Peyer's patch (tissue), 4 donors: ENCODE measurements at regions not wholly inside any gene's neighbourhood (a gene's known extent, or its start where the extent isn't known, plus 50 kb on each side); places are given as distances from the start of the nearest gene placed in this dataset.

Experiments
- DNase-seq, 3 donors: peaks; one replicate each; pipeline ENCODE4 v3.0.0-alpha.2; 2017 to 2019
- H3K27ac ChIP-seq, 4 donors: fragments of 200-600 bp; sonication (generic); one replicate each; pipeline ENCODE4 v1.5.1; 2016 to 2019
- H3K27me3 ChIP-seq, 2 donors: fragments of 200-600 bp; sonication (generic); one replicate each; pipeline ENCODE4 v1.5.1; 2019
- H3K36me3 ChIP-seq, 3 donors: fragments of 200-600 bp; sonication (generic); one replicate each; pipeline ENCODE4 v1.5.1; 2016 to 2019
- H3K4me1 ChIP-seq, 4 donors: fragments of 200-600 bp; sonication (generic); one replicate each; pipeline ENCODE4 v1.5.1; 2016 to 2019
- H3K4me3 ChIP-seq, 4 donors: fragments of 200-600 bp; sonication (generic); 1 replicate in 3 of 4; 2 replicates in 1 of 4; pipeline ENCODE4 v1.5.1; 2016 to 2019; ENCODE audit warnings: mild to moderate bottlenecking in 1 of 4
- H3K9me3 ChIP-seq, 4 donors: fragments of 200-600 bp; sonication (generic); one replicate each; pipeline ENCODE4 v1.5.1; 2016 to 2019; ENCODE audit warnings: mild to moderate bottlenecking in 1 of 4
- CTCF ChIP-seq, 6 experiments: fragments of 450-650 bp in 4 of 6; fragments of 200-600 bp in 2 of 6; sonication (generic) in 1 of 6; IDR thresholded peaks; one replicate each; pipeline ENCODE4 v1.5.1; 2017 to 2019; ENCODE audit warnings: antibody characterized with exemption in 6 of 6, mild to moderate bottlenecking in 3 of 6, moderate library complexity in 1 of 6
- POLR2A ChIP-seq, 2 donors: fragments of 450-650 bp; IDR thresholded peaks; one replicate each; pipeline ENCODE4 v1.5.1; 2017; ENCODE audit warnings: antibody characterized with exemption in 2 of 2, mild to moderate bottlenecking in 2 of 2, moderate library complexity in 2 of 2

DNA sequence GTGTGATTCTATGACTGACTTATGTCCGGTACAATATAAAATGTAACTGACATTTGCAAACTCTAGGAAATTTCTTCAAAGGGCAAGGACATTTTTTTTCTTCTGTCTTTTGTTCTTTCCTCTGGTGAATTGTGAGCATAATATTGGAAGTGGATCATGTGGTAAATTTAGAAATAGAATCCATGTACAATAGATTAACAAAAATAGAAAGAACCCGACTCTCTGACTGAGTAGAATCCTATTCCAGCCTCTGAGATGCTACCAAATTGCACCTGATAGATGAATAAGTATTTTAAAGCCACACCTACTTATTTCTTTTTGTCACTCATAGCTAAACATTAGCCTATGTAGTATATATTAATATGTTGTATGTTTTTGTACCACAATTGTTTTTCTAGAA, 860.3 kb downstream of the LUZP2 start:
- H3K4me1 ChIP-seq: no peaks in the 10 kb centered on the region
- H3K9me3 ChIP-seq: no peaks in the 10 kb centered on the region
- no peak for DNase-seq
- no peak for TF ChIP-seq CTCF (IDR thresholded peaks at IDR 0.05)
- TF ChIP-seq POLR2A (IDR thresholded peaks at IDR 0.05): no peak
- no peak overlapping the region for H3K27ac ChIP-seq
- H3K4me3 ChIP-seq: no peak overlapping the region
- H3K36me3 ChIP-seq: no peaks in the 10 kb centered on the region
- no peaks in the 10 kb centered on the region for H3K27me3 ChIP-seq

DNA sequence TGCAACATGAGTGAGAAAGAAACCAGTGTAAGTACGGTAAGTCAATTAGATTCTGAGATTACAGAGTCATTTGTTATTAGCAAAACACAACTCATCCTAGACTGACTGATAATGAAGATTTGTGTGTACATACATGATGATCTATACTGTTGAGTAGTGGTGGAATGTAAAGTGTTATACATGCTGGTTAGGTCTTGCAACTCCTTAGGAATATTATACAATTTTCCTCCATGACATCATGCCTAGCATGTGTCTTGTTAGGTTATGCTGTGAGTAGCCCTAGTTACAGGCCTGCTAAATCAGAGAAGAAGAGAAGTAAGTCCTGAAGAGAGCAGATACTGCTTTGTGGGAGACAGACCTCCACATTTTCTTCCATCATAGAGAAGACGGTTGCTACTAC, 880.6 kb downstream of the LUZP2 start:
- Histone ChIP-seq H3K27ac (no peak overlapping the region), H3K36me3 (no peaks in the 10 kb centered on the region), H3K9me3 (no peaks in the 10 kb centered on the region), H3K27me3 (no peaks in the 10 kb centered on the region), H3K4me1 (no peaks in the 10 kb centered on the region), H3K4me3 (no peak overlapping the region)
- no peak for DNase-seq
- TF ChIP-seq CTCF (IDR thresholded peaks at IDR 0.05): no peak
- no peak for TF ChIP-seq POLR2A (IDR thresholded peaks at IDR 0.05)

DNA sequence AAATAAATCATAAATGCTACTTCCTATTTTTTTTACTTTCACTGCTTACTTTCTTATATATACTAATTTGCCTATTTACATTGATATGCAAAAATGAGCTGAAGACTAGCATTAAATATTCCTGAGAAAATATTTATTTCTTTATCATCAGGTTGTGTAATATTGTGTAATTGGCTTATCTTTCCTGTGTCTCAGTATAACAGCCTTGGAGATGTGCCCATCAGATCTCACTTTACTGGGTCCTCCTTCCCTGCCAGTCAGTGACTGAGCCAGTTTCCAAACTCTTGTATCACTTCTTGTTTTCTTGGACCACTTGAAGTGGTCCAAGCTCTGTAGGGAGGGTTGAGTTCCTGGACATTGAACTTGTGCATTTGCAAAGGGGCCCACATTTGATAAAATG, 900.0 kb downstream of the LUZP2 start:
- no peak overlapping the region for H3K27ac ChIP-seq
- DNase-seq: no peak
- TF ChIP-seq CTCF (IDR thresholded peaks at IDR 0.05) (no peak), POLR2A (IDR thresholded peaks at IDR 0.05) (no peak)
- H3K36me3 ChIP-seq: no peaks in the 10 kb centered on the region
- H3K9me3 ChIP-seq: no peaks in the 10 kb centered on the region
- H3K27me3 ChIP-seq: no peaks in the 10 kb centered on the region
- no peak overlapping the region for H3K4me3 ChIP-seq
- H3K4me1 ChIP-seq: no peaks in the 10 kb centered on the region

- DNase-seq: no peak
- H3K4me1 ChIP-seq: no peaks in the 10 kb centered on the region
- H3K4me3 ChIP-seq: no peak overlapping the region
- H3K36me3 ChIP-seq: no peaks in the 10 kb centered on the region
- no peaks in the 10 kb centered on the region for H3K27me3 ChIP-seq
- TF ChIP-seq POLR2A (IDR thresholded peaks at IDR 0.05) (no peak), CTCF (IDR thresholded peaks at IDR 0.05) (no peak)
- H3K9me3 ChIP-seq: no peaks in the 10 kb centered on the region
- H3K27ac ChIP-seq: no peak overlapping the region
Observed at GRCh38 chr11:25408146-25408545, 911.3 kb downstream of the LUZP2 start.

DNA sequence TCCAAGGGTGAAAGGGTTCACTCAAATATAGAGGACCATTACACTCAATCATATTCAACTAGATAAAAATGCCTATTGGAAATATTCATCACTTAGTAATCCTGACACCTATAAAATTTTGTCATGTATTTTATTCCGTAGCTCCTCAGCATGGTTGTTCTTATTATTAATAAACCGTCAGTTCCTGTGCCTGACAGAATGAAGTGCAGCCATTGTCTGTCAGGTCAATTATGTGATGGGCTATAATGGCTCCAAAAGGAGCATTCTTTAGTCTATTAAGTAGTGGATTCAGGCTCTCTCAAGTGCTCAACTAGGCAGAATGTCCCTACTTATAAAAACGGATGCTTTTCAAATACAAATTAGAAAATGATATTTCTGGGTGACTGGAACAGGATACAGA, 916.1 kb upstream of the ANO3 start:
- Histone ChIP-seq H3K9me3 (no peaks in the 10 kb centered on the region), H3K4me1 (no peaks in the 10 kb centered on the region), H3K27ac (no peak overlapping the region), H3K27me3 (no peaks in the 10 kb centered on the region), H3K36me3 (no peaks in the 10 kb centered on the region), H3K4me3 (no peak overlapping the region)
- TF ChIP-seq CTCF (IDR thresholded peaks at IDR 0.05): no peak
- no peak for TF ChIP-seq POLR2A (IDR thresholded peaks at IDR 0.05)
- DNase-seq: no peak

GRCh38 chr11:25423436-25424199, 908.3 kb upstream of the ANO3 start:
- no peak overlapping the region for H3K27ac ChIP-seq
- H3K9me3 ChIP-seq: no peaks in the 10 kb centered on the region
- DNase-seq: no peak
- no peaks in the 10 kb centered on the region for H3K36me3 ChIP-seq
- TF ChIP-seq POLR2A (IDR thresholded peaks at IDR 0.05) (no peak), CTCF (IDR thresholded peaks at IDR 0.05) (no peak)
- no peaks in the 10 kb centered on the region for H3K27me3 ChIP-seq
- H3K4me3 ChIP-seq: no peak overlapping the region
- no peaks in the 10 kb centered on the region for H3K4me1 ChIP-seq
